GM19455 (cell line): ENCODE measurements at regions not wholly inside any gene's neighbourhood (a gene's known extent, or its start where the extent isn't known, plus 50 kb on each side); places are given as distances from the start of the nearest gene placed in this dataset.

Source experiments
- ATAC-seq: cut with Tn5 transposase; IDR thresholded peaks from one replicate; pipeline ENCODE4 v1.9.1; 2021; ENCODE audit not compliant: unreplicated experiment

DNA sequence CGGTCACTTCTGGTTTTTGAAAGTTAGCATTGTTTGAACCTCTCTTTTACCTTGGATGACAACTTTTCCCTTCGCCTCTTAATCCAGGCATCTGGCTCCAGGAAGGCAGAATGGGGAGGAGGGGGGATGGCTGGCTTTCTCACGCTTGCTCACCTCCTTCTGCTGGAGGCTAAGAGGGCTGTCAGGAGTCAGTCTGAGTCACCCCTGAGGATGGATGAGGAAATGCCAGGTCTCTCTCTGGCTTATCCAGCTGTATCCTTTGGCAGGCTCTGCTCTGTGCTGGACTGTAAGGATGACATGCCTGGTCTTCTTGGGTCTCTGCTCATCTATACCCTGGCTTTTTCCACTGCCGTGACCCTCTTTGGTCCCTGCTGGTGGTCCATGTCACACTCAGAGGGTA is 142.9 kb upstream of the GYPC start:
- ATAC-seq, result no peak

DNA sequence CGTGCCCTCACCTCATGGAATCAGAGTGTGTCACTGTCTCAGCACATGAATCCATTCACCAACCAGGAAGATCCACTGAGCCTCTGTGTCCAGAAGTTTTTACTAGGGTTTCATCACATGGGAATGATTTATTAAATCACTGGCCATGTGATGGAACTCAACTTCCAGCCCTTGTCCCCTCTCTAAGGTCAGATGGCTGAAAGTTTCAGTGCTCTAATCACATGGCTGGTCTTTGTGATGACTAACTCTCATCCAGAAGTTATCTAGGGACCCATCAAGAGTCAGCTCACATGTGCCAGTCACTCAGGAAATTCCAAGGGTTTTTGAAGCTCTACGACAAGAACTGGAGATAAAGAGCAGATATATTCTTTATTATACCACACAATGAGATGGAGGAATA is 140.5 kb upstream of the GYPC start:
- no peak for ATAC-seq

DNA sequence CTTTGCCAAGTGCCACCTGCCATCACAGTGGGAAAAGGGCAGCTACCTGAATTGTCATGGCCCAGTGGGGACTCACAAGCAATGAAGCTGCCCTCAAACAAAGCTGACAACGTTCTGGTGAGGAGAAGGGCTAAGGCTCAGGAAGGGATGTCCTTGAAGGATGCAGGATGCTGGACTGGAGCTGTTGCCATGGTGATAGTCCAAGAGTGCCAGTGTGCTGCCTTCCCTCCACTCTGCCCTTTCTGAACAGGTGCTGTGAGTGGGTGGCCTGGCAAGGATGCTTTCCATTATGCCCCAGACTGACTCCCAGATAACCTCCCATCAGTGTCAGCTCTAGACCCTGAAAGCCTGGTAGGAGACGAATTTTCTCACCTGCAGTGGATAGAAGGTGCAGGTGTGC is 137.8 kb upstream of the GYPC start:
- ATAC-seq, result no peak

DNA sequence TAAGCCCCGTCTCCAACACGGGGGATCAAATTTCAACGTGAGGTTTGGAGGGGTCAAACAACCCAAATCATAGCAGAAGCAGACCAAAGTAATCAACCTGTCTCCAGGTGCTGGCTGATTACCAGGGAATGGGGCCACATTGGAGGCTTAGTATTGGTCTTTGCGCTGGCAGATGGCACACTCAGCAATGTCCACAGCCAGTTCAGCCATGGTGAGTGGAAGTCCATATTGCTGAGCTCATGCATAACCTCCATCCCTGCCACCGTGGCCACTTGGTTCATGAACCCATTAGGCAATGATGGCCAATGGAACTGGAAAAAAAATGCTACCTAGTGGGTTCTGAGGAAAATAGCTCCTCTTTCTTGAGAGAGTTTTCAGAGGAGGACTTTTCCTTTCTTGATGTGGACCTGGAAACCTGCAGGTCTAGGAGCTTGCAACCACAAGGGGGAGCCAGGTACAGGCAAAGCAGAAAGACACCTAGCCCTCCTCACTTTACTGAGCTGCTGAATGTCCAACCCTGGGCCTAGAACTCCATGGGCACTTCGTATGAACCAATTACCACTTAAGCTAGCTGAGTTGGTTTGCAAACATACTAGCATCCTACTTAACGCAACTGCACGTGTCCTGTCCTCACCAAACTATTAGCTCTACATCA is 128.0 kb upstream of the GYPC start:
- peak; percentile 72 for ATAC-seq

- no peak for ATAC-seq
Observed at GRCh38 chr2:126531029-126531428, 124.9 kb upstream of the GYPC start.

DNA sequence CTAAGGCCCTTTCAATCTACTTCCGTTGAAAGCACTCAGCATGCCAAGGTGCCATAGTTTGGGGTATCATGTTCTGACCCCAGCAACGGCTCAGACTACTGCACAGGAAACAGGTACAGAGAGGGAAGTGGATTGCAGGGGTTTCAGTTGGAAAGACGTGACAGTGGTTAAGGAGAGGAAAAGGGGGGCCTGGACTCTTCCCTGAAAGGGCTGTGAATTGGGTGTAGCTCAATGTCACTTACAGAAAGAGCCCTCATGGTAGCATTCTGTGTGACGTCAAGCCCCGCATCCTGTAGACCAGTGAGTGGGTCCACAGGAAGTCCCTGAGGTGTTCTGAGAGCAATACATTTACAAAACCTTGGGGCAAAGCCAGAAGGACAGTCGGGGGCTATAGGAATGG is 121.5 kb upstream of the GYPC start:
- no peak for ATAC-seq

GRCh38 chr2:126535408-126535807 is 120.5 kb upstream of the GYPC start:
- ATAC-seq, result no peak

- ATAC-seq, result no peak
Observed at GRCh38 chr2:126536605-126537200, 119.3 kb upstream of the GYPC start.

DNA sequence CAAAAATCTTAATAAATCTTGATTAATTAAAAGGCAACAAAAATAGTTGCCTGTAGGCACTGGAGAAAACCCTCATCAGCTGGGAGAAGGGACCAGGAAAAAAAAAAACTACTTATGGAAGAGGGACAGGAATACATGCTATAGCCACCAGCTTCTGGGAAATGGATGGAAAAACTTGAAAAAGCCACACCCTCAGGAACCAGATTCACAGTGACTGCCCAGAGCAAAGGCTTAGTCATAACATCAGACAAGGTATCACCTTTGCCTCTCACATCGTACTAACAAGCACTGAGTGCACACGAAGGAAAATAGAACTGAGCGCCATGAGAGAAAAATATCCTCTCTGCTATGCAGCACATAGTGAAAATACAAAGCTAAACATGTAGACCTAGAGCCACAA is 116.9 kb upstream of the GYPC start:
- ATAC-seq, result no peak

DNA sequence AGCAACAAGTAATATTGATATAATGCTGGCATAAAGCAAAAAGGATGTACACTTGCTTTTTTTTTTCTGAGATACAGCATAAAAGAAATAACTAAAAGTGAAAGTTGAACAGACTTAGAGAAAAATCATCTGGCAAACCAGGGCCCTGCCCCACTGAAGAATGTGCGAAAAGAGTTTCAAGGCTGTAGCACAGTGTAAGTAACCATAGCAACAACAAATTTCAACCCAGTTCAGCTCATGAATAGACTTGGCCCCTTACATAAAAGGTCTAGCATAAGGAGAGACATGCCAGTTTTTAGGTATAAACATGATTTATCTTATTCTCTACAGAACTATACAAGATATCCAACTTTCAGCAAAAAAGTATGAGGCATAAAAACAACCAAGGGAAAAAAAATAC is 113.7 kb upstream of the GYPC start:
- ATAC-seq, result no peak

DNA sequence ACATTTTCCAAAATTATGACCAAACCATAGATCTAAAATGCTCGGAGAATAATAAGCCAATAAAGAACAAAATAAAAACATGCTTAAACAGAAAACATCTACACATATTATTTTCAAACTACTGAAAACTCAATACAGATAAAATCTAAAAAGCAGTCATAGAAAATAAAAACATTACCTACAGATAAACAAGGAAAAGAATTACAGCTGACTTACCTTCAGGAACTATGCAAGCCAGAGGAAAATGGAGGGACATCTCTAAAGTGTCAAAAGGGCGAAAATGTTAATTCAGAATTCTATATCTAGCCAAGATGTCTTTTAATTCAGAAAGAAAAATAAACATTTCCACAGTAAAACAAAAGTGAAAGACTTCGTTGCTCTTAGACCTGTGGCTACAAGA is 112.9 kb upstream of the GYPC start:
- no peak for ATAC-seq

GRCh38 chr2:126558029-126558428 is 97.9 kb upstream of the GYPC start:
- no peak for ATAC-seq

- ATAC-seq, result no peak
Observed at GRCh38 chr2:126568734-126569133, 87.2 kb upstream of the GYPC start.

DNA sequence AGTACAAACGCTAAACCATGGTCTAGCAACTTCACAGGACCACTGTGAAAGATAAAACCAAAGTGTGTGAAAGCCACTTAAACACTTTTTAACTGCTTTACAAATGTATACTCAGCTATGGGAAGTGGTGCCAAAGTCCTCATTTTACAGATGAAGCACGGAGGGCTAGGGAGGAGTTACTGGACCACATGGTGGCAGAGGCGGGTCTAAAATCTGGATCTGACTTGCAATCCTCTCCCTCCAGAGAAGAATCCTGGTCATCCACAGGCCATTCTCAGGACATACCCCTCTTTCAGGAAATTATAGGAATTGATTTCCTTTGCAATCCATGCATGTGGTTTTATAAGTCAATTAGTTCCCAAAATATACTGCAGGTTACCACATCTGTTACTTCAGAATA is 84.6 kb upstream of the GYPC start:
- no peak for ATAC-seq

DNA sequence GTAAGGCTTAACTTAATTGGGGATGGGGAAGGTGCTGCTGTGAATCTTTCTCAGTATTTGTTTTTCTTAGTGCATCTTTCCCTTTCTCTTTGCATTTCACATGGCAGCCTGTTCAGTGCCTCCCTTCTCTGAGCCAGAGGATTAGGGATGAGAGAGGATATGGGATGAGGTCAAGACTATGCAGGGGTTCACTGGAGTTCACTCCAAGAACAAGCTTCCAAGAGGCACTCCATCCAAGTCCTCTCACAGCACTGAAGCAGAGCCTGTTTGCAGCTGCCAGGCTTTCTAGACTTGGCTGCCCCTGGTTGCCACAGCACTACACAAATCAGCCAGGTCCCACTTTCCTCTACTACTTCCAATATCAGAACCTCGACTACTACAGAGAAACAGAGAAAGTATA is 80.3 kb upstream of the GYPC start:
- ATAC-seq, result no peak

DNA sequence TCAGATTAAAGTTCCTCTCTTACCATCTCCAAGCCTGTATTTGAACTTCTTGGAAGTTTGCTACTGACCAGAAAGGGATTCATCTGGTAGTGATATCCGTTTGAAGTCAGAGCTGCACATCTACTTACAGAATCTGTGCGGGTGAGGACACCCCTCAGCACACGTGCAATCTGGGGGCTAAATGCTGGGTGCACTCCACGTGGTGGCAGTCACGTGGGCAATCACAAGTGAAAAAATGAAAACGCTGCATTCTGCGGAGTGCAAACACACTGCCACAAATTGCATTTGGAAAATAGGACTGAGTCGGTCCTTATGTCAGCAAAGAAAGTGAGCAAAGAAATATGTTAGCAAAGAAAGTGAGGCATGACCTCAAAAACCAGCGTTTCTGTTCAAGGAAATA is 76.1 kb upstream of the GYPC start:
- no peak for ATAC-seq

DNA sequence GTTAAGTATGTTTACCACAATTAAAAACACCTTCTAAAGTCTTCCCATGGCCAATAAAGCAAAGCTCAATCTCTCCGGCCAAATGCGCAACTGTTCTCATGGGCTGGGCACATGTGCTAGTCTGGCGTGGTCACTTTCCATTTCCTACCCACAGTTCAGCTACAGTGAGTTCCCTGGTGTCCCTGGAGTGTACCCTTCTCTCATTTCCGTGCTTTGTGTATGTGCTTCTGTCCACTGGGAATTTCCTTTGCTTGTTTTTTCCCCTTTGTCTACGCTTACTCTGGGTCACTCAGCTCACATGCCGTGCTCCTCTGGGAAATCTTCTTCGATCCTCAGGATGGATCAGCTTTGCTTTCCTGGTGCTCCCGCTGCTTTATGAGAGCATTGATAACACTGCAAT is 69.6 kb upstream of the GYPC start:
- no peak for ATAC-seq

GRCh38 chr2:126599062-126599461 is 56.9 kb upstream of the GYPC start:
- no peak for ATAC-seq

DNA sequence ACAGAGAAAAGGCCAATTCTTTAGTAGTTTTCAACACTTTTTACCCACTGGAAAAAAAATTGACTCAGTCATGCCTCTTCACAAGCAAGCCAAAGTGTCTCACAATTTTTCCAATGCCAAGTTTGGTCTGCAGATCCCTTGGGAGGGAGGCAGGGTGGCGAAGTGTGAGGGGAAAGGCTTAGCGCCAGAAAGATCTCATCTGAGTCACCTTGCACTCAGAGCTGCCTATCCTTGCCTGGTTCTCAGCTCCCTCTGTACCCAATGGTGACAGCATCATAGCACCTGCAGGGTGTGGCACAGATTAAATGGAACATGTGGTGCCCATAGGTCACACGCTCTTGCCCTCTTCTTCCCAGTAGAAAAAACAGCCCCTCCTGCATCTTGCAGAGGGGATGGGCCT is 55.2 kb upstream of the GYPC start:
- ATAC-seq, result no peak

- no peak for ATAC-seq
Observed at GRCh38 chr2:126602334-126602733, 53.6 kb upstream of the GYPC start.
